Pons (tissue), 1 donor: ENCODE measurements at regions not wholly inside any gene's neighbourhood (a gene's known extent, or its start where the extent isn't known, plus 50 kb on each side); places are given as distances from the start of the nearest gene placed in this dataset.
"Not testable (repeated sequence)": the region's sequence is repeated elsewhere in the genome, so short reads cannot be mapped to it uniquely, and the experiment has no call there.

ENCODE experiments used
- DNase-seq: peaks from one replicate; pipeline ENCODE4 v3.0.0-alpha.2; 2016; ENCODE audit warnings: low spot score

DNA sequence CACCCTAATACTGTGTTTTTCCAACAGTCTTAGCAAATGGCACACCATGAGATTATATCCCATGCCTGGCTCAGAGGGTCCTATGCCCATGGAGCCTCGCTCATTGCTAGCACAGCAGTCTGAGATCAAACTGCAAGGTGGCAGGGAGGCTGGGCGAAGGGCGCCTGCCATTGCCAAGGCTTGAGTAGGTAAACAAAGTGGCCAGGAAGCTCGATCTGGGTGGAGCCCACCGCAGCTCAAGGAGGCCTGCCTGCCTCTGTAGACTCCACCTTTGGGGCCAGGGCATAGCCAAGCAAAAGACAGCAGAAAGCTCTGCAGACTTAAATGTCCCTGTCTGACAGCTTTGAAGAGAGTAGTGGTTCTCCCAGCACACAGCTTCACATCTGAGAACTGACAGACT lies 188.2 kb upstream of the ADGRL3 start:
- DNase-seq, result not testable (repeated sequence)

- DNase-seq, result no peak
Measured at GRCh38 chr4:61024610-61025009, 175.5 kb upstream of the ADGRL3 start.

- no peak for DNase-seq
Measured at GRCh38 chr4:61027939-61028338, 172.2 kb upstream of the ADGRL3 start.

- no peak for DNase-seq
Measured at GRCh38 chr4:61036071-61036684, 163.9 kb upstream of the ADGRL3 start.

GRCh38 chr4:61041527-61041926 lies 158.6 kb upstream of the ADGRL3 start:
- DNase-seq, result no peak

- no peak for DNase-seq
Measured at GRCh38 chr4:61044837-61045236, 155.3 kb upstream of the ADGRL3 start.

DNA sequence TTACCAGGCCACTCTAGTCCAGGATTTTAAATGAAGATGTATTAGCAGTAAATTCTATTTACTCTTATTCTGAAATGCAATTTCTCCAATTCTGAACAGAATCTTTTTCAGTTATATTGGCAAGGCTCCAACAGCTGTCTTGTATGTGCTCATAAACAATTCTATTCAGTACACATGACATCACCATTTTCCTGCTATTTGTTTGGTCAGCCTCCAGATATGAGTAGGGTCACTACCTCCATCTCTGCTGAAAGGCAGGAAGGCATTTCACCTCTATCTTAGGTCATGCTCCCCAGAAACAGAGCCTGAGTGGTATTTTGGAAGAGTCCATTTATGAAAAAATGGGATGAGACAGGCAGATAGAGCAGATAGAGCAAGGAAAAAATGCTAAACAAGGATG lies 151.1 kb upstream of the ADGRL3 start:
- DNase-seq, result no peak

DNA sequence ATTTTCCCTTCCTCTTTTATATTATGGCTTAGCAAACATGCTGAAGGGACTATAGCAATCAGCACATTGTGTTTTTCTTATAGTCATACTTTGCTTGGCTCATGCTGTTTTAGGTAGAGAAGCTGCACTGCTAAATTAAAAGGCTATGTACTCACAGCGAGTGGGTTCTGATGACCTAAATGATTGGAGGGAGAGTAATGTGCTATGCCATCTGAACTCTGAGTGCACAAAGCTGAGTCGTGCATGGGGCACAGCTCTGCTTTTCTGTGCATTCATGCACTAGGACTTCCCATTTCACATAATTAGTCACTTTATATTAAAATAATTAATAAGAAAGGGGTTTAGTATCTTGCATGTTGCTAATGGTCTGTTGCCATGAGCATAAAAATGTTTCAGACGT lies 132.7 kb upstream of the ADGRL3 start:
- no peak for DNase-seq

GRCh38 chr4:61068060-61068459 lies 132.1 kb upstream of the ADGRL3 start:
- no peak for DNase-seq

DNA sequence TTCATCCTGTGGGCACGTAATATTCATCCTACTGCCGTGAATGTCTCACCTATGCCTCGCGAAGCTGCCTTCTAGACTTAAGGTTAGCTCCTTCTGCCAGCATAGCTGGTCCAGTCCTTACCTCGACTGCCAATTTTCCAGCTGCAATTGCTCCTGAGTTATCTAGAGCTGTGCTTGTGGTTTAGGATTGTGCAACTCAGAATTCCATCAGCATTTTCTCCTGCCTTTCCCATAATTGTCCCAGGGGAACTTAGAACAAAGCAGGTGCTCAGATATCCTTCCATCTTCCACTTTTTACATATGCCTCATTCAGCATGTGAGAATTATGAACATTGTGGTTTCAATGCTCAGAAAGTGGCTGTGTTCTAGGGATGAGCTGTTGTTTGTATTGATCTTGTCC lies 131.4 kb upstream of the ADGRL3 start:
- no peak for DNase-seq

GRCh38 chr4:61070269-61070668 lies 129.9 kb upstream of the ADGRL3 start:
- DNase-seq, result no peak

GRCh38 chr4:61079427-61079826 lies 120.7 kb upstream of the ADGRL3 start:
- DNase-seq, result no peak

GRCh38 chr4:61079976-61080375 lies 120.2 kb upstream of the ADGRL3 start:
- no peak for DNase-seq

DNA sequence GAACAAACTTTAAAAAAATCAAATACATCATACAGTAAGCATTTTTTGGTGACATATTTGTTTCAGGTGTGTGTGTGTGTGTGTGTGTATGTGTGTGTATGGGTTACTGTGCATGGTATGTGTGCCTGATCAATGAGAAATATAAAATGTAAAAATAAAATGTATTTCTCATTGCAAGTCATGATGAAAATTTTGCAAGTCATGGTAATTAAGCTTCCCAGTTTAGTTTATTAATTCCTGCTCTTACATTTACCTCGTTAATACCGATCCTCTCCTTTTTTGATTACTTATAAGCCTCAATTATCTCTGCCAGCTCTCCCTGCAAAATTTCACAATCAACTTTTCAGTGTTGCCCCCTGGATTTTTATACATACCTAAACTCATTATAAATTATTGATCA lies 114.6 kb upstream of the ADGRL3 start:
- DNase-seq, result no peak

DNA sequence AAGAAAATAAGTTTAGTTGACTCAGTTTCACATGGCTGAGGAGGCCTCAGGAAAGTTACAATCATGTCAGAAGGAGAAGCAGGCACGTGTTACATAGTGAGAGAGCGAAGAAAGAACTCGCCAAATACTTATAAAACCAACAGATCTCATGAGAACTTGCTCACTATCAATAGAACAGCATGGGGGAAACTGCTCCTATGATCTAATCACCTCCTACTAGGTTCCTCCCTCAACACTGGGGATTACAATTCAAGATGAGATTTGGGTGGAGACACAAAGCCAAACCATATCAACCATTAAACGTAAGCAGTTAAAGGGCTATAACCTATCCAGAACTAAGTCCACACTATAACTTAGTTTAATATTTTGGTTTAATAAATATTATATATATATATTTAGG lies 113.8 kb upstream of the ADGRL3 start:
- no peak for DNase-seq

DNA sequence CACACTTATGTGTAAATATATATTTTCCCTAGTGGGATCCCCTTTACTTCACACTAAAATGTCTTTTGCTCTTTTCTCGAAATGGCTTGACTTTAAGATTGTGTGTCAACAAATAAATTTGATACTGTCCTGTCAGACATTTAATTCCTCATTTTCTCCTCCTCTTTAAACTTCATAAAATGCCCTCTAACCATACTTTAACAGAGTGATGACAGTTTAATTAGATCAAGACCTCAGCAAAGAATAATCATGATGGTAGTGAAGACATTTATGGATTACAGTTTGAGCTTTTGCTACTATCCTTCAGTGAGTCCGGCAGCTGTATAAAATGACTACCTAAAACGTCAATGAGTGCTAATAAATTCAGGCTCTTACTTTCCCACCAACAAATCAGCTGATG lies 113.1 kb upstream of the ADGRL3 start:
- DNase-seq, result no peak

DNA sequence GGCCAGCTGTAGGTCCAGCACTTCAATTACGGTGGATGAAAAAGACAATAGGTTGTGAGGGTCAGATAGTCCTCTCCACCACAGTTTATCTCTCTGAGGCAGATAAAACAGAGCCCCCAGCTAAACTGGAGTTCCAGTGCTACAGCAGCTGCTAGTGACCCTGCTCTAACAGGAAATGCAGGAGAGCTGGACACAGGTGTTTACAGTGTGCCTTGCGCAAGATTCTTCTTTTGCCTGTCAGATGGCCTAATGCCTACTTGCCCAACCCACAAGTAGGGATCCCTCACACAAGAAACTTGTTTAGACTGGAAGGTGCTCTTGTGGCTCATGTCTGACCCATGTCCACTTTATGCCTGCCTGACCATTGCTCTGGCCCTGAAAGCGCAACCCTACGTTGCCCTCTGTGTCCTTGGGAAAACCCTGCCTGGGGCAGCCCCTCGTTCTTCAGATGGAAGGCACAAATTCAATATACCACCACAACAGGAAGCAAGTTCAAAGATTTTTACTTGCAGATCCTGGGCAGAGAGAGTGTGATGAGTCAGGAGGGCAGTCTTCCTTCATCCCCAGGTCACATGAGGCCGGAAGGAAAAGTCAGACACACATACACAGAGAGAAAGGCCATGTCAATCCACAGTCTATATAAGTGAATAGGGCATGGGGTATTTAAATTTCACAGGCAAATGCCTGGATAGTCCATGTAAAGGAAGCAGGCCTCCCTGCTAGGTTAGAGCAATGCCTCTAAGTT lies 105.1 kb upstream of the ADGRL3 start:
- DNase-seq, result no peak

DNA sequence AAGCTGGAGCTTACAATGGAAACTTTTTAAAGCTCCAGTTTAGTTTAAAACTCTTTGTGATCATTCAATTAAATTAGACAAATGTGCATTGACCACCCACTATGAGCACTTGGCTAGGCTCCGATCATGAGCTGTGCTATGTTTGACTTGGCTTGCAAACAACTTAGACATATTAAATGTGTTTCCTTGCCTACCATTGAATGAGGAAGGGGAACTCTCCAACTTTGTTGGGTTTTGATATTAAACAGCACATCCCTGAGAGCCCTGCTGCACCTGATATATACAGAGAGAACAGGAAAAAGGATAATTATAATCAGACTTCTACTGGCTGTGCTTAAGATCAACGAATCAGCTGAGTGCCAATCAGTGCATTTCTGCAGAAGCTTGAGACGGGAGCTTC lies 71.4 kb upstream of the ADGRL3 start:
- DNase-seq, result no peak

DNA sequence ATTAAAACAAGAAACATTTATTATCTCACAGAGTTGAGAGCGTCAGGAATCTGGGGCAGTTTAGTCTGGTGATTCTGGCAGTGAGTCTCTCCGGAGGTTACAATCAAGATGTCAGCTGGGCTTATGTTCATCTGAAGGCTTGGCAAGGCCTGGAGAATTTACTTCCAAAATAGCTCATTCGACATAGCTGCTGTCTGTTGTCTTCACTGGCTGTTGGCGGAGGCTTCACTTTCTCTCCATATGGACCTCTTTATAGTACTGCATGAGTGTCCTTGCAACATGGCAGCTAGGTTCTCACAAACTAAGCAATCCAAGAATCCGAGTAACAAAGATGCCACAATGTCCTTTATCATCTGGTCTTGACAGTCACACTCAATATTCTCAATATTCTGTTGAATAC lies 70.2 kb upstream of the ADGRL3 start:
- DNase-seq, result peak; percentile 10

DNA sequence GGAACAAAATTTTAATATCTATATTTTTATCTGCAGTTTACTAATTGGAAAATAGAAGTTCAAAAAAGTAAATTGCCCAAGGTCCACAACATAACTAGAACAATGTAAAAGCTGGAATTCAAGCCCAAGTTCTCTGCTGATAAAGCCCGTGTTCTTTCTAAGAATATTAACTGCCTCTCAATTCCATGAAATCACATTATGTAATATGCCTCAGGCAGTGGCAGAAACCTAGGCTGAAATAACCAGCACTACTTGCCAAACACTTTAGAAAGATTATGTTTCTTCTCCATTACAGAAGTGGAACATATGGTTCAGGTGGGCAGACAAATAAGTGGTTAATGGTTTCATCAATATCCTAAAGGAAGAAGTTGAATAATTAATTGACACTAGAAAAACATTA lies 56.7 kb upstream of the ADGRL3 start:
- DNase-seq, result no peak

DNA sequence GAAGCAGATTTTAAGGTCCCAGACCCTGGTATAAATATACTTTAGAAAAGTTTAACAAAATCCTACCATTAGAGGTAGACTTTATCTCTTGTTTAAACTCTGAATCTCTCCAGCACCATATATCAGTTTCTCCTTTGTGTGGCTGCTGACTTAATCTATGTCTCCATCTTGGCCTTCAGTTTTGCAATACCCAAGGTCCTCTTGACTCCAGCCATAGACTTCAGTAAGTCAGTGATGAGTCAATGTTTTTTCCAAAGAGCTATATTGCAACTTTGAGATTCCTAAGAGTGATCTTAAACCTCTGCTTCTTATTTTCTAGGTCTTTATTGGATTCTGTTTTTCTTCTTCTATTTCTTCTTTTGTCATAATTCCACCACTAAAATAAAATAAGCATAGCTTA lies 50.8 kb upstream of the ADGRL3 start:
- no peak for DNase-seq
